ENCODE measurements at regions not wholly inside any gene's neighbourhood (a gene's known extent, or its start where the extent isn't known, plus 50 kb on each side); places are given as distances from the start of the nearest gene placed in this dataset.

DNA sequence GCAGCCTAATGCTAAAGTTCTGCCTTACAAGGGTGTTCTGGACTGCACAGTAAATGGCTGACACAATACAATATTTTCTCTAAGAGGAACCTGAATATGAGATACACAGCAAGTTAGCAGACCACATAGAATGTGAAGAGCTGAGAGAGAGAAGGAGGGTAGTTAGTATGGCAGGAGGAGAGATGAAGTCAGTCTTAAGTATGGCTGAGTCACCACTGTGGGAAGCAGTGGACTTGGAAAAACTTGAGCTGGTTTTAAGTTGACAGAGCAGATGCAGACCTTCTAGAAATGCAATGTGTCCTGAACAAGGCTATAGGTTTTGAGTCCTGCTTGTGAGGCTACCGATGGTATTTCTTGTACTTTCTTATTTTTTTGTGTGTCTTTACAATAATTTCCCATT, 172.5 kb downstream of the SH2D1A start:
- no peak for DNase-seq

DNA sequence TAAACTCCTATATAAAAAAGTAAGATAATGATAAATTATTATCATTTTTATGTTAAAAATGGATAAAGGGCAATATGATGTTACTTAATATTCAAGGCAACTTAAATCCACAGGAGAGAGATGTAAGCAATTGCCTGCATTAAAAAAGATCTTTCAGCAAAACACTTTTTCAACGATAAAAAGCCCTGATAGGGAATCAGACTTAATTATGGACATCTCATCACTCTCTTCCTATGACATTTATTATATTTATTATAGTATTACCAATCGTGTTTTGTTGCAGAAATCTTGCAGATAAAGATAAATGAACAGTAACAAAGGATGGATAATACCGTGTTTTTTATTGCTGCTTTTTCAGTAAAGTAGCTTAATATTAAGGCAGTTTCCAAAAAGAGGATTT, 178.5 kb downstream of the SH2D1A start:
- DNase-seq: no peak

DNA sequence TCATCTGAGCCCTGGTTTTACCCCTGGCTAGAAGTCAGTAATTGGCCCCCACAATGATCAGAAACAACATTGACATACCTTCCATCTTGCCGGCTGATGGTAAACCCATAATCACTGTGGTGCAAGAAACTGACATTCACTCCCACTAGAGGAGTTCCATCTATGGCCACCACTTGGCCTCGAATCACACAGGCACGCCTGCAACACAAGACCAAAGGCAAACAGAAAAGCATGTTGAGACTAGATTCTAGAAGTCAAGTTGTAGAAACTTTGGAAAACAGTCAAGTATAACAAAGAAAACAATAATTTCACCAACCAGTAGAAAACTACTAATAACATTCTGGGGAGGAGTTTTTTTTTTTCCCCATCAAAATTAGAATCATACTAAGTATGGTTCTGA, 183.4 kb downstream of the SH2D1A start:
- DNase-seq: no peak

DNA sequence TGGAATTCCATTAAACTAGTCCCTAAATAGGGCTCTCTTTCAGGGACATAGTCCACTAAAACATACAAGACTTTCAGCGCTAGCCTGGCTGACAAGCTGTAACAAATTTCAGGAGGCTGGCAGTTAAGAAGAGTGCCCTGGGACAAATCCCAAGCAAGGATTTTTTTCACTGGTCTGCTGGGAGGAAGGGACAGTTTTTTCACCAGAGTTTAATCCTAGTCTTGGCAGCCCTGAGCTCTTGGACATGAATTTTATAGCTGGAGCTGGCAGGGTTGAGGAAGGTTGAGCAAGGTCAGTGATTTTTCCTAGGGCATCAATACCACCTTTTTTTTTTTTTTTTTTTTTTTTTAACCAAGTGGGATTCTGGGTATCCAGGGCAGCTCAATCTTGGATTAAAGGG, 184.4 kb downstream of the SH2D1A start:
- DNase-seq: peak in 5 of 56 donors; percentile 0

DNA sequence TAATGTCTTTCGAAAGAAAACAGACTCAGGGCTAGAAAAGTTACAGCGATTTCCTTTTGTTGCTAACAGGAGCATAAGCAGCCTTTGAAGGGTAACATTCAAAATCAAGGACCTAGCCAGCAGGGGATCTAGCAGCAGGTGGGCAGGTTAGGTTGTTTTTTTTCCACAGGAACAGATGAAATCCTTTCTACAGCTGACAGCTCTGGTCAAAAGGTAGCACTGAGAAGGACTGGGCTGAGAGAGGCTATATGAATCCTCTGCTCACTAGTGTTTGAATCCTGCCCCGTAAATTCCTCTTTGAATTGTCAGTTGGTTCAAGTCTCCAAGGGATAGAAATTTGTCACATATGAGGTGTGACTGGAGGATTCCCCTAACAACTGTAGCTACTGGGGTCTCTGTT, 188.2 kb downstream of the SH2D1A start:
- DNase-seq: no peak

DNA sequence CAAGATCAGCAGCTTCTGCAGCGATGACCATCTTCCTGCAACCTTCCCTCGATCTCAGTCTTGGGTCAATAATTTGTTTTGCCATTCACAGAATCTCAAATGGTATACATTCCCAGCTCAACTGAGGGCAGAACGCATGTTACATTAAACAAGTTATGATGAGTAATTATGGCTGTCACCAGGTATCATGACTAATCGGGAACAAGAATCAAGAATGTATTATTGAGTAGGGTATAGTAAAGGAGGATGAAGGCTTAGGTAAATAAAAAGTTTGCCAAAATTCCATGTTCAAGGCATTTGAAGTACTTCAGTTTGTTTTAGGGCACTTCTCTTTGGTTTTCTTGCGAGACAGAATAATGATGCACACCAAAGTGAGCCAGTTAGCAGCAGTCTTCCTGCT, 194.1 kb downstream of the SH2D1A start:
- no peak for DNase-seq

DNA sequence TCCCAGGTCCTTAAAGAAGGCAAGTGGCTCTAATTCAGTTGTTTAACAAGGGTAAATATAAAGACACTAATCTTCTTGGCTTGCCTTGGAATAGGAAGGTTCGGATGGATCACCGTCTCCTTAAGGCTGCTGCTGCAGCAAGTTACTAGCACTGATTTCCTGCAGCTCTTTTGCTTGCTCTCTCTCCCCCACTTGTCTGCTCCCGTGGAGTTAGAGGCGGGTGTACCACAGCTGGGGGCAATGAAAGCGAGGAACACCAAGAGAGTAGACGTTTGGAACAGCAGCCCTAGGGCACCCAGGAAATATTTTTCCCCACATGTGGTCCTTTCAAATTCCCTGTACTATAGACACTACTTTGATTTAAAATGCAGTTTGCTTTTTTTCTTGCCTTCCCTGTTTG, 202.2 kb downstream of the SH2D1A start:
- no peak for DNase-seq

DNA sequence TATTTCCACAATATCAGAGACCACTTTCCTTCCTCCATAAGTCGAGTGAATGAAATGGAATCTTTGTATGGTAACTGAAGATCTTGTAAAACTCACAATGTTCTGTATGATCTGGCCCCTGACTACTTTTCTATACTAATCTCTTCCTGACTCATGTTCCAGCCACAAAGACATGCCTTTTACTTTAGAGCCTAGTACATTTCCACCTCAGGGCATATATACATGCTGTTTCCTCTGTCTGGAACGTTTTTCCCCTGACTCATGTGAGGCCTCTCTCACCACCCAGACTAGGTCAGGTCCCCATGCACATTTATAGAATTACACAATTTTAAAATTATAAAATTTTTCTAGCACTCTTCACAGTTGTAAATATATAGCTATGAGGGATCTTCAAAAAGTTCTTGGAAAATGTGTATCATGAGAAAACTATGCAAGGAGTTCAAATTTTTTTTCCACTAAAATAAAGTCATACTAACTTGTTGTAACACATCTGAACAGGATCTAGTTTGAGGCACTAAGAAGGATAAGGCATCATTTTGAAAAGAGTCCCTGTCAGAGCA, 208.8 kb downstream of the SH2D1A start:
- no peak for DNase-seq

DNA sequence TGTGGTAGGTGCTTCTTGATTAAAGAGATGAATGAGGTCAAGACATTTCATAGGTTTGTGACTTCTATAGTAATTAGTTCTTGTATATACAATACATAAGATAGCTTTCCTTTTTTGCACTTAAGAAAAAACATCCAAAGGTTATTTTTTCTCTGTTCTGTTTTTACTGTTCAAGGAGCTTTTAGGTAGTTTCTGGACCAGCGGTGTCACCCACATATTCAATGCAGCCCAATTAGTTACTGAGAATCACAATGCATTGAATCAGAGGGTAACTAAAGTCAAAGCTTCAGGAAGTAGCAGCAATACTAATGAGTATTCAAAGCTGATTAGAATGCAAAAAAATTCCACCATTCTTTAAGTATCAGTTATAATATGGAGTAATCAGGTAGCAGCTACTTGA, 211.6 kb downstream of the SH2D1A start:
- no peak for DNase-seq

DNA sequence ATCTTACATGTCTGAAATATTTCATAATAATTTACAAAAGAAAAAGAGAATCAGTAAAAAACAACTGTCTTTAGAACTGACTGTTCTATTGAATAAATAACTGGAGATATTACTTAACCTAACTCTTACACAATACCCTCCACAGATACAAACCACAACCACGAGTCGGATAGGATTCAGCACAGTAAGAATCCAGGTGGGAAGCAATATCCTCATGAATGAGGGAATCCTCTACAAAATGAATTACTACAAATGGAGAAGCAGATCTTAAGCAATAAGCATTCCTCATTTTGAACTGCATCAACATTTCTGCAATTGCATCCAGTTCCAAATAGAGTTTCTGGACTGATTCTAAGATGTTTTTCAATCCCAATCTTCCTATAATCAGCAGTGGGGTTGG, 227.1 kb downstream of the SH2D1A start:
- DNase-seq: no peak

DNA sequence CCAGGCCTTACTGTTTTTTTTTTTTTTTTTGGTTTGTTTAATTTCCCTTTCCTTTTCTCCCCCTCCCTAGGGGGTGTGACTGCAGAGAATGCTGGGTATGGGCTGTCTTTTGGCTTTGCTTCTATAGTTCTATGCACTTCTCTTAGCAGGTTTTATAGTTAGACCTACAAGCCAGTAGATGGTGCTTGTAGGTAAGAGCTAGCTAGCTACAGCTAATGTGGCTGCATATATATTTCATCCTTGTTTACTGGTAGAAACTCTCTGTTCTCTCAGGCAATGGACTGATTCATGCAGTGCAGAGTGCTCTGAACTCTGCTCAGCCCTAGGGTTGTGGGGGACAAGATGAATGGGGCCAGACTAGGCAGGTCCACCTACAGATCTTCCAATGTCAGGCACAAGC, 246.4 kb downstream of the SH2D1A start:
- DNase-seq: no peak

DNA sequence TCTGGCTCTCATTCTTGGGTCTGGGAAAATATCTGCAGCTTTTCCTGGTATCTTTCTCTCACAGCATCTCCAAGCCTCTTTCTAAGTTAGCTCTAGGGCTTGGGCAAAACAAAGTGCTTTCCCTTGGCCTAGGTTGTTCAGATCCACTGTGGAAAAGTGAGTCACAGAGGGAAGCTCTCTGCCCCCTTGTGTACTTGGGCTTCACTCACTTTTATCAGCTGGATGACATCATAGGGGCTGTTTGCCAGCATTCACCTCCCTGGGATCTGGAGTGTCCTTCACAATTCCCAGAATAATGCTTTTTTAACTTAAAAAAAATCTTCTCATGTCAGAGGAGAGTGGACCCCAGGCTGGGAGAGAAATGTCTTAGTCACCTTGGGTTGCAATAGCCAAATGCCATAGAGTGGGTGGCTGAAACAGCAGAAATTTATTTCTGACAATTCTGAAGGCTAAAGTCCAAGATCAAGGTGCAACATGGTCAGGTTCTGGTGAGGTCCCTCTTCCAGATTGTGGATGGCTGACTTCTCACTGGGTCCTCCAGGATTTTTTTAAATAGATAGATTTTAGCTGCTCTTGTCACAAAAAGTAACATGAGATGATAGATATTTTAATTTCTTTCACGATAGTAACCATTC, 247.8 kb downstream of the SH2D1A start:
- DNase-seq: no peak

DNA sequence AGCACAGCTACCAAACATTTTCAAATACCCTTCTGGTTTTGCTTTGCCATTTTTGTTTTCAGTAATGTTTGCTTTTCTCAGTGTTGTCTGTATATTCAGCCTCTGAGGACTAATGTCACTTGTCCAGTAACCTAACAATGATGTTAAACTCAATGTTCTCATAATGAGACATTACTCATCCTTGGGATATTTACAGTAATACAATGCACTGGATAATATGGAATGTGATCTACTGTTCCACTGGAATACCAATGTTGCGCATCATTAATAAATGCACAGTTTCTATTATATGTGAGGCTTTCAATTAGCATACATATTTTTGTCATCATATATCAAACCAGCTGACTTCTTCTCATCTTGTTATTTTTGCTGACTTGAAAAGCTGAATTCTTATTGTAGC, 259.1 kb downstream of the SH2D1A start:
- no peak for DNase-seq

DNA sequence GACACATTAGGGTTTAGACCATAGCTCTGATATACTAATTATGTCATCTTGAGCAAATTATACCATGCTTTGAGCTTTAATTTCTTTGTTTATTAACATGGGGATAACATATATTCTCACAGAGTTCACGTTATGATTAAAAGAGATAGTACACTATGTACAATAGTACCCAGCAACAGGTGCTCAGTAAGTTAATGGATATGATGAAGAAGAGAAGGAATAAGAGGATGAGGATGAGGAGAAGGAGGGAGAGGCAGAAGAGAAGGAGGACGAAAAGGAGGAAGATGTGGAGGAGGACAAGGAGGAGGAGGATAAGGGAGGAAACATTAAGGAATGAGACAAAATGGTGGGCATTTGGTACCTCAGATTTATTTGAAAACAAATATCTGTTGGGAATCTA, 260.4 kb downstream of the SH2D1A start:
- DNase-seq: no peak

DNA sequence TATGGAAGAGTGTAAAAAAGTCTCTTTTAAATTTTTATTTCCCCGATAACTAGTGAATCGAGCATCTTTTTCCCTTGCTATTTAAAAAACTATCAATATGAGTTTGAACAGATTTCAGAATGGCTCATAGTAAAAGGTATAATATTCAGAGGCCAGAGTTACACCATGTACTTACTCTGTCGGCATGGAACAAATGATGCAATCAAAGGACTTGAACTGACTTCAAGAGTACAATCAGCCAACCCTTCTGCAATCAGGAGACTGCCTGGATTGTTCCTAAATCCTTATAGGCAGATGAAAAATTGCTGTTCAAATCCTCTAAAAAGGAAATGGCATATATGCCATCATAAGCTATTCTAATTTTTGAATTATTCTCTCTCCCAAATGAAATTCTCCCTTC, 273.3 kb downstream of the SH2D1A start:
- no peak for DNase-seq

DNA sequence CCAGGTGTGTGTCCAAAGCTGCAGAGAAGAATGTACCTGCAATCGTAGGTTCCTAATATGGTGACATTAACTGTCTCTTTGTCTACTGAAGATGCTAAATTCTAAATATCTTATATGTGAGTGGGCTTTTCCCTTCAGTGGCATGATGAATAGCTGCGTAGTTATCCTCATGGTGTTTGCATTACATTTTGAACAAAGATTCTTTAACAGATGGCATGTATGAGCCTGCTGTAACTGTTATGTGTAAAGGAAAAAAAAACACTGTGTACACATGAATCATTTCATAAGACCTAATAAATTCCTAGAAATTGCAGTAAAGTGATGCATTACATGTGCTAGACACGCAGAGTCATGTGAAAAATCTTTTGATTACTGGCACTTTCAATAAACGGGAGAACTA, 288.0 kb downstream of the SH2D1A start:
- no peak for DNase-seq

DNA sequence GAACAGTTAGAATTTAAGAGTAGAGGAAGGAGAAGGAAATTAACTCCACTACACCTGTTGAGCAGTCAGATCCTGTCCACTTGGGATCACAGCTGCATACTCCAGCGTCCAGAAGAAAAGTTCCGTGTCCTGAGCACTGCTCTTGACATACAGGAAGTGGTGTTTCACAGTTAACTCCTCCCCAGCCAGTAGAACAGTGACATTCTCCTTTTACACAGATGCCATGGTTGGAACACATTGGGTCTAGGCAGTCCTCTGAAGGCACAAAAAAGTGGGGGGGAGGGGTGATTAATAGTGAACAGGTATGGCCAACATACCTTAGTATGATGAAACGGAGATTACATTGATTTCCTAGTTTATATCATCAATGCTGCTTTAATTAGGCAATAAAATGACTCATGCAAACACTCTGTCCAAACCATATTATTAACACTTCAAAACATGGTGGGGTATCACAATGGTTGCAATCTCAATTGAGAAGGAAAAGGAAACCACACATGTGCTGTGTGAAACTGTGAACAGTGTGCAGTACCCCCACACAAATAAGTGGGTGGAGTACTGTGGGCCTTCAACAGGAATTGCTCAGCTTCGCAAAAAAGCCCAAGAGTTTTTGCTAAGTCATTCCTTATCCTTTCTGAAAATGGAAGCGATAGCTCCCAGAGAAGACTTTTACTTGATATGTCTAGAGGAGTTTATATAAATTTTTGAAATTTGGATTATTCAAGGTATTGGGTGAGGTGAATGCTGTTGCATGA, 295.6 kb downstream of the SH2D1A start:
- no peak for DNase-seq

DNA sequence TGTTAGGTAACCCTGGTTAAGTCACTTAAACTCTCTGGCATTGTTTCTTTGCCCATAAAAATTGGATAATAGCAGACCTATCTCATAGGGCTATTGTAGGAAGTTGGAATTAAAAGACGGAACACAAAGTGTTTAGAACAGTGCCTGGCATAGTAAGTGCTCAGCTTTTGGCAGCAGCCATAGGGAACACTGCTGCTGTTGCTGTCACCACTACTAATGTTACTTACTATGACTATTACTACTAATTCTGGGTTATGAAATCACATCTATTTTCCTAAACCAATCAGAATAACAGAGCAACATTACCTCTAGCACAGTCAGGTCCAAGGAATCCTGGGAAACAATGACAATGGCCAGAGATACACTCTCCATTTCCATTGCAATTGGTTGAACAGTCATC, 300.0 kb downstream of the SH2D1A start:
- DNase-seq: no peak

DNA sequence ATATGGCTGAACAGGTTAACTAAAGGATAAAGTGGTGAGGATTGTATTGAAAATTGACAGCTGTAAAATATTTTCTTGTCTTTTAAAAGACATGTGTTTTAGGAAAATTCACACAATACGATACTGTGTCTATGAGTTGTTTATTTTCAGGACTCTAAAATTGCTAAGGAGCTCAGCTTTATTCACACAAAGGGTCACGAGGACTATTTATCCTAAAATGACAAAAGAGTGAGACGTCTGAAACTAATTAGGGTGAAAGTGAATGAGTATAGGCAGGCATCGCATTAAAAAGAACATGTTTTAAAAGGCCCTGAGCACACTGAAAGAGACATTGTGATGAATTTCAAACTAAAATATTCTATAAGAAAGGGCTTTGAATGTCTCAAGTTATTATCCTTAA, 304.7 kb downstream of the SH2D1A start:
- DNase-seq: no peak

DNA sequence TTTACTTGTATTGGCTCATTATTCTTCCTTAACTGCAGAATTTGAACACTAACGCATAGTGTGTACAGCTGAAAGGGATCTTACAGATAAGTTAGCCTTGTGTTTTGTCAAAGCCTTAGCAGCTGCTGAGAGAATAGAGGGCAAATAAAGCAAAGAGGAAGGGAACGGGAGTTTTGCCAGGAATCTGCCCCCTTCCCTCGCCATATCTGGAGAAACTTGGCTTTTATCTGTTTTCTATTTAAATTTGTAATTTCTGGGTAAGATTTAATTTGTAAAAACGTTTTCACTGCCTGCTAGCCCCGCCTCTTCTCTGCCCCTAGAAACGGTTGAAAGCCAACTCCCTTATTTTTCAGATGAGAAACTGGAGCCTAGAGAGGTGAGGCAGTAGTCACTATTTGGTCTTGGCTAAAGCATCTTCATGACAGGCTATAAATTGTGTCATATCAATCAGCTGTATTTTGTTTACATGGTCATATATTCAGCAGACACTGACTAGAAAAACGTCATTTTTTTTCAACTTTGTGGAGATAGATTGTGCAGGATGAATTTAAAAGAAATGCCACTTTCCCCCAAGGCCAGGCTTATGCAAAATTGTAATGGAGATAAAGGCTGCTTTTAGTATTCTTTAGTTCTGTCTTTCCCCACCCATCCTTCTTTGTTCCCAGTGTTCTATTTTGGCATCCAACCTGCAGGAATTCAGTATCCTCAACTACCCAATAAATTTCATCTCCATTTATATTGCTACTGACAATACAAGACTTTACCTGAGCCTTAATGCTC, 319.4 kb downstream of the SH2D1A start:
- DNase-seq: no peak

DNA sequence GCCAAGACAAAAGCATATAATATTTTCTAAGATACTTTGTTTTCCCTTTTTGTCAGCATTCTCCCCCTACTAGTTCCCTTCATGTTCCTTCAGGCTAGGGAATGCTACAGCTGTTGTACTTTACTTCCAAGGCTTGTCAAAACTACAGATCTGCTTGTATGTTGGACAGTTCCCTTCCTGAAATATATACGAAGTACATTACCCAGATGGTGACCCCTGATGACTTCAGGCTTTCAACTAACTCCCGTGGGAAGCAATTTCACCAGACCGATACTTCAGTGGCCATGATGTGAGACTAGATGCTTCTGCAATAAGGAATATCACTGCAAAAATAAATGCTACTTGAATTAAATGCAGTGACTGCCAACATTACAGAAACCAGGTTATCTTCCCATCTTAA, 332.8 kb downstream of the SH2D1A start:
- no peak for DNase-seq

DNA sequence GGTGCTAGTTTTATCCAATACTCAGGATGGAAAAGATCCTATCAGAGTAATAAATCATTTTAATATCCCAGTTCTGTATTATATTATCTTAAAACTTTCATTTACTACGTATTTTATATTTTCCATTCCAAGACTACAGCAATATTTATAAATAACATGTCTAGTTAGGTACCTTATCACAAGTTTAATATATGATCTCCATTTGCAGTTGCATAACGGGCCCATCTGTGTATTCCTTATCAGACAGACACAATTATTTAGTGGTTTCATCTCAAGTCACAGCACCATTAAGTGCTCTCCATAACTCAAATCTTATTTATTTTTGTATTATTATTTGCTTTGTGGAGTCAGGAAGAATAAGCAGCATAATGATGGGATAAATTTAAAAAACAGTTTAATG, 333.9 kb downstream of the SH2D1A start:
- no peak for DNase-seq
